CD4-positive, alpha-beta T cell (primary cell): ENCODE measurements at regions not wholly inside any gene's neighbourhood (a gene's known extent, or its start where the extent isn't known, plus 50 kb on each side); places are given as distances from the start of the nearest gene placed in this dataset.

Source experiments
- ATAC-seq: fragments of 200-7000 bp; cut with Tn5 transposase; one replicate; pipeline ENCODE4 v1.10.0; 2022; ENCODE audit warnings: mild to moderate bottlenecking; ENCODE audit not compliant: poor library complexity
- CTCF ChIA-PET: fragments of 350-600 bp; sonication (Branson Sonifier 250); formaldehyde crosslinking; loops from one replicate; lab custom pipeline; 2021; ENCODE audit warnings: antibody characterized with exemption, inconsistent platforms; lab: Charles Lee
- POLR2A ChIA-PET: fragments of 350-600 bp; sonication (Branson Sonifier 250); formaldehyde crosslinking; loops from one replicate; lab custom pipeline; 2021; ENCODE audit warnings: antibody characterized with exemption, inconsistent platforms; lab: Charles Lee
- DNase-seq, 14 experiments: peaks; one replicate each; pipeline ENCODE4 v3.0.0-alpha.2; 2013 to 2020; ENCODE audit warnings: mixed read lengths in 2 of 14
- H3K27ac ChIP-seq, 2 donors: one replicate each; pipeline versions ENCODE4 v1.5.1 to v1.7.0; 2013; ENCODE audit warnings: low read length in 2 of 2, low read depth in 1 of 2, mild to moderate bottlenecking in 1 of 2
- H3K27me3 ChIP-seq, 2 experiments: 1 replicate in 1 of 2; 2 replicates in 1 of 2; pipeline versions ENCODE4 v1.6.1 to v1.7.0; 2013; ENCODE audit warnings: low read length in 2 of 2, control low read depth in 1 of 2, mild to moderate bottlenecking in 1 of 2, moderate library complexity in 1 of 2; ENCODE audit not compliant: insufficient read depth in 2 of 2, control insufficient read depth in 1 of 2
- H3K36me3 ChIP-seq: one replicate; pipeline ENCODE4 v1.6.1; 2013; ENCODE audit warnings: low read length, control low read depth; ENCODE audit not compliant: insufficient read depth
- H3K4me1 ChIP-seq: one replicate; pipeline ENCODE4 v1.6.1; 2013; ENCODE audit warnings: low read length, control low read depth; ENCODE audit not compliant: insufficient read depth
- H3K4me3 ChIP-seq: one replicate; pipeline ENCODE4 v1.5.1; 2013; ENCODE audit warnings: mild to moderate bottlenecking, low read length, moderate library complexity
- H3K9me3 ChIP-seq, 2 experiments: 1 replicate in 1 of 2; 2 replicates in 1 of 2; pipeline versions ENCODE4 v1.6.1 to v1.7.0; 2013; ENCODE audit warnings: low read length in 2 of 2, mild to moderate bottlenecking in 2 of 2, control low read depth in 1 of 2, moderate library complexity in 1 of 2; ENCODE audit not compliant: control insufficient read depth in 1 of 2, insufficient read depth in 1 of 2
- H3K27ac Mint-ChIP-seq: one replicate; pipeline ENCODE4 v1.8.0; 2020; ENCODE audit warnings: mixed read lengths
- H3K27me3 Mint-ChIP-seq: one replicate; pipeline ENCODE4 v1.8.0; 2021; ENCODE audit warnings: mixed read lengths
- H3K36me3 Mint-ChIP-seq: one replicate; pipeline ENCODE4 v1.8.0; 2021; ENCODE audit warnings: low read depth, mixed read lengths
- H3K4me1 Mint-ChIP-seq: one replicate; pipeline ENCODE4 v1.8.0; 2021; ENCODE audit warnings: low read depth, mixed read lengths
- H3K4me3 Mint-ChIP-seq: one replicate; pipeline ENCODE4 v1.8.0; 2020; ENCODE audit warnings: mild to moderate bottlenecking, mixed read lengths
- H3K9me3 Mint-ChIP-seq: one replicate; pipeline ENCODE4 v1.8.0; 2020; ENCODE audit warnings: mixed read lengths
- intact Hi-C, 2 experiments: fragments of 100-400 bp; cut with DNase I in 1 of 2; cut with micrococcal nuclease in 1 of 2; formaldehyde crosslinking; loops; one replicate each; pipeline versions ENCODE4 v1.15.1 to v1.9.0; 2023 to 2025; cut with DNase I, micrococcal nuclease
- TF ChIP-seq, protein P1 (sequence below): fragments of 200-600 bp; IDR thresholded peaks from one replicate; pipeline ENCODE4 v1.8.0; 2022; ENCODE audit warnings: antibody characterized with exemption, mild to moderate bottlenecking

DNA sequence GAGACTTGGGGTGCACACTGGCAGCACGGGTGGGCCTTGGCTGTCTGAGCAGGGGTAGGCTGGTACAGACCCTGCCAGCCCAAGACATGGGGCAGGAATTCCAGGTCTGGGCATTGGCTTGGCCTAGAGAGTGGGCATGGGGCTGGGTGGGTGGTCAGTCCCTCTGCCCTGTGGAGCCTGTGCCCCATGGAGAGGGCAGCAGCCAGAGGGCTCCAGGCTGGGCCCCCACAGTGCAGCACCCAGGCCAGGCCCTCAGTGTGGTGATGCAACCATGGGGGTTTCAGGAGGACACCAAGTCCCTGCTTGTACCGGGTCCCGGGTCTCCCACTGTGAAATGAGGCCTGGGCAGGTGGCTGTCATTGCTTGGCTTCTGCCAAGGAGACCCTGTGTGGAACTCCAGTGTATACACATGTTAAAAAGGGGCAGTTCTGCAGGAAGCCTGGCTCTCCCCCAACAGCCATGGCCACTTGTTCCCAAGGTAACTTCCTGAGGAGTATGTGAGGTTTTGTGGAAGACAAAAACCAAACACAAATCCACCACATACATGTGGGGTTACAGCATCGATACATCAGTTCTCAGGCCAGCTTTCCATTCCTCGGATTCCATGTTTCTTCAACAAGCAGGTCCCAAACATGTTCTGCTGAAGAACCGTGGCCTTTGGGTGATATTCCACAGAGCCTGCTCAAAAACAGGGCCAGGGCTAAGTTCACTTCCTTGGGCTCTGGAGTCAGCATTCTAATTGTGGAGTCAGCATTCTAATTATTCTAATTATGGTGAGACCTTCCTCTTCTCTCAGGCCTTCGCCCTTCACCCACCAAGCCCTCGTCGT, 77.3 kb downstream of the DACT2 start:
- H3K27ac ChIP-seq: no peak overlapping the region
- H3K4me3 Mint-ChIP-seq: no peak overlapping the region
- H3K4me3 ChIP-seq: no peak overlapping the region
- H3K9me3 ChIP-seq: peaks cover 0 to 6% of the 10 kb centered on the region in 2 experiments
- no peak for ATAC-seq
- ChIA-PET CTCF (no interaction called here), POLR2A (no interaction called here)
- no peak for DNase-seq
- H3K4me1 ChIP-seq: no peaks in the 10 kb centered on the region
- no peaks in the 10 kb centered on the region for H3K4me1 Mint-ChIP-seq
- intact Hi-C loops: no loop called here
- no peaks in the 10 kb centered on the region for H3K9me3 Mint-ChIP-seq
- TF ChIP-seq, protein P1, sequence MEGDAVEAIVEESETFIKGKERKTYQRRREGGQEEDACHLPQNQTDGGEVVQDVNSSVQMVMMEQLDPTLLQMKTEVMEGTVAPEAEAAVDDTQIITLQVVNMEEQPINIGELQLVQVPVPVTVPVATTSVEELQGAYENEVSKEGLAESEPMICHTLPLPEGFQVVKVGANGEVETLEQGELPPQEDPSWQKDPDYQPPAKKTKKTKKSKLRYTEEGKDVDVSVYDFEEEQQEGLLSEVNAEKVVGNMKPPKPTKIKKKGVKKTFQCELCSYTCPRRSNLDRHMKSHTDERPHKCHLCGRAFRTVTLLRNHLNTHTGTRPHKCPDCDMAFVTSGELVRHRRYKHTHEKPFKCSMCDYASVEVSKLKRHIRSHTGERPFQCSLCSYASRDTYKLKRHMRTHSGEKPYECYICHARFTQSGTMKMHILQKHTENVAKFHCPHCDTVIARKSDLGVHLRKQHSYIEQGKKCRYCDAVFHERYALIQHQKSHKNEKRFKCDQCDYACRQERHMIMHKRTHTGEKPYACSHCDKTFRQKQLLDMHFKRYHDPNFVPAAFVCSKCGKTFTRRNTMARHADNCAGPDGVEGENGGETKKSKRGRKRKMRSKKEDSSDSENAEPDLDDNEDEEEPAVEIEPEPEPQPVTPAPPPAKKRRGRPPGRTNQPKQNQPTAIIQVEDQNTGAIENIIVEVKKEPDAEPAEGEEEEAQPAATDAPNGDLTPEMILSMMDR: no peak
- no peaks in the 10 kb centered on the region for H3K27me3 ChIP-seq
- H3K36me3 Mint-ChIP-seq: no peaks in the 10 kb centered on the region
- no peak overlapping the region for H3K27ac Mint-ChIP-seq
- H3K27me3 Mint-ChIP-seq: peaks cover 4% of the 10 kb centered on the region
- no peaks in the 10 kb centered on the region for H3K36me3 ChIP-seq

DNA sequence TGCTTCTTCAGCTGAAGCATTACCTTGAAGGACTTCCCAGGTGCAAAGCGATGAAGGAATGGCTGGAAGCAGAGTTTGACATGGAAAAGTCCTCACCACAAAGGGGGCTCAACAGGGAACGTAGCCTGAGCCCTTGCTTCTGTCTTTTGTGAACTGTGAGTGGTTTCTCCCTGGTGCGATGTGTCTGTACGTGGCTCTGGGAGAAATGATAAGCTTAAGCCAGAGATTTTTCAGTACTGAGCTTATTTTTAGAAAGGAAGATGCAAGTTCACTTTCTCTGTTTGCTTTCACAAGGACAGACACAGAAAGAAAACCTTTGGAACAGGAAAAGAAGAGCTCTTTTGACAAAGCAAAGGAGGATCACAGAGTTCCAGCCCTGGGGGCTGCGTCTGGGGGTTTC, 79.4 kb downstream of the DACT2 start:
- H3K9me3 Mint-ChIP-seq: no peaks in the 10 kb centered on the region
- Histone ChIP-seq H3K36me3 (no peaks in the 10 kb centered on the region), H3K9me3 (peaks cover 0 to 6% of the 10 kb centered on the region in 2 experiments), H3K27me3 (no peaks in the 10 kb centered on the region), H3K4me3 (no peak overlapping the region), H3K27ac (no peak overlapping the region), H3K4me1 (no peaks in the 10 kb centered on the region)
- TF ChIP-seq, protein P1: no peak
- ChIA-PET POLR2A (no interaction called here), CTCF (no interaction called here)
- no peak overlapping the region for H3K4me3 Mint-ChIP-seq
- intact Hi-C loops: no loop called here
- H3K36me3 Mint-ChIP-seq: no peaks in the 10 kb centered on the region
- no peak overlapping the region for H3K27ac Mint-ChIP-seq
- peaks cover 4% of the 10 kb centered on the region for H3K27me3 Mint-ChIP-seq
- ATAC-seq (no peak), DNase-seq (no peak)
- no peaks in the 10 kb centered on the region for H3K4me1 Mint-ChIP-seq

DNA sequence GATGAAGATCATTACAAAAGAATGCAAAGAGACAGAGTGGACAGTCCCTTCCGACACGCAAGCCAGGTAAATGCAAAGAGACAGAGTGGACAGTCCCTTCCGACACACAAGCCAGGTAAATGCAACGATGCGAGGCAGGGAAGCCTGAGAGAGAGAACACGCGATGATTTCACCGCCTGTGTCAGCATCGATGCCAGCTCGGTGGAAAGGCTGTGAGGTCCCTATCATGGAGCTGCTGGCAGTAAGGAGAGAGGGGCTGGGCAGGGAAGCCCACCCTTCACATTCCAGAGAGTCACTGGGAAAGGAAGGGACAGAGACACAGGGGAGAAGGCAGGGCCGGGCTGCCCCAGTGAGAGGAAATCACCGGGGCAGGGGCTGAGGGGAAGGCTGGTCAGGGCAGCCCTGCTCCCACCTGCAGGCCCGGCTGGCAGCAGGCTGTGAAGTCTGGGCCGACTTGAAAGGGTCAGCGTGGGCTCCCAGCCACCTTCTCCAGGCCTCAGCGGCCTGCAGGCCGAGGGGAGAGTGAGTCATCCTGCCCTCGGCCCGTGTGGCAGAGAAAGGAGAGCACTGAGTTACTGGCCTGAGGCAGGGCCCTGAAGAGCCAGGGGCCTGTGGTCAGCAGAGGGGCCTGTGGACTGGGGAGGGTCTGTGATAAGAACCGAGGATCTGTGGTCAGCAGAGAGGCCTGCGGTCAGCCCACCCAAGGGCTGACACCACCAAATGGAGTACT, 80.4 kb downstream of the DACT2 start:
- Histone ChIP-seq H3K27me3 (no peaks in the 10 kb centered on the region), H3K4me3 (no peak overlapping the region), H3K36me3 (no peaks in the 10 kb centered on the region), H3K9me3 (peaks cover 0 to 6% of the 10 kb centered on the region in 2 experiments), H3K4me1 (no peaks in the 10 kb centered on the region), H3K27ac (no peak overlapping the region)
- no peak overlapping the region for H3K27ac Mint-ChIP-seq
- no peak for DNase-seq
- H3K4me3 Mint-ChIP-seq: no peak overlapping the region
- no peaks in the 10 kb centered on the region for H3K36me3 Mint-ChIP-seq
- peaks cover 4% of the 10 kb centered on the region for H3K27me3 Mint-ChIP-seq
- ChIA-PET CTCF (no interaction called here), POLR2A (no interaction called here)
- intact Hi-C loops: no loop called here
- ATAC-seq: no peak
- TF ChIP-seq, protein P1: no peak
- H3K9me3 Mint-ChIP-seq: no peaks in the 10 kb centered on the region
- H3K4me1 Mint-ChIP-seq: no peaks in the 10 kb centered on the region
